GM21786 (cell line): ENCODE measurements at regions not wholly inside any gene's neighbourhood (a gene's known extent, or its start where the extent isn't known, plus 50 kb on each side); places are given as distances from the start of the nearest gene placed in this dataset.
"Not testable (repeated sequence)": the region's sequence is repeated elsewhere in the genome, so short reads cannot be mapped to it uniquely, and the experiment has no call there.

Source experiments
- ATAC-seq: cut with Tn5 transposase; IDR thresholded peaks from one replicate; pipeline ENCODE4 v1.9.1; 2021; ENCODE audit not compliant: unreplicated experiment

DNA sequence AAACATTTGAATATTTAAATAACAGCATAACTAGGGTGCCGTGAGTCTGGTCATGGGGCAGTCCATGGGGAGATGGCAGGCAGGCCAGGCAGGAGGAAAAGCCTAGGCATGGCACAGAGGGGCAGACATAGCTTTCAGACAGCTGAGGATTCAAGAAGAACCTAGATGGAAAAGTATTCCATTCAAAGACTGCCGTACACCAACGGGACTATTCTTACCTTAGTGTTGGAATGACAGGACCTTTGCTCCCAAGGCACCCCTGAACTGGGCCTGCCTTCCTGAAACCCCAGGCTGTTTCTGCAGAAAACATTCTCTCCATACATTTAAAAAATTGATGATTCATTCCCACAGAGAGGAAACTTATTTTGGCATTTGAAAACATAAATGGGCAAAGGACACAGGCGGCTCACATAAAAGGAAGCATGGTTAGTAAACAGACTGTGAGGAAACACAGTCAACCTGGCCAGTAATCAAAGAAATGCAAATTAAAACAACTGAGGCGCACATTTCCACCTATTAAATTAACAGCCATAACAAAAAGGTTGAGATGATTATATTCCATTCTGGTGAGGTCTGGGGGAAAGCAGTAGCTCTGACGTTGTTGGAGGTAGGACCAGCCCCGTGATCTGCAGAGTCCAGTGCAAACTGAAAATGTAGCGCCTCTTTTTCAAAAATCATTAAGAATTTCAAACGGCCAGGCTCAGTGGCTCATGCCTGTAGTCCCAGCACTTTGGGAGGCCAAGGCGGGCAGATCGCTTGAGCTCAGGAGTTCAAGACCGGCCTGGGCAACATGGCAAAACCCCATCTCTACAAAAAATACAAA, 71.3 kb upstream of the SMAD3 start:
- no peak for ATAC-seq

DNA sequence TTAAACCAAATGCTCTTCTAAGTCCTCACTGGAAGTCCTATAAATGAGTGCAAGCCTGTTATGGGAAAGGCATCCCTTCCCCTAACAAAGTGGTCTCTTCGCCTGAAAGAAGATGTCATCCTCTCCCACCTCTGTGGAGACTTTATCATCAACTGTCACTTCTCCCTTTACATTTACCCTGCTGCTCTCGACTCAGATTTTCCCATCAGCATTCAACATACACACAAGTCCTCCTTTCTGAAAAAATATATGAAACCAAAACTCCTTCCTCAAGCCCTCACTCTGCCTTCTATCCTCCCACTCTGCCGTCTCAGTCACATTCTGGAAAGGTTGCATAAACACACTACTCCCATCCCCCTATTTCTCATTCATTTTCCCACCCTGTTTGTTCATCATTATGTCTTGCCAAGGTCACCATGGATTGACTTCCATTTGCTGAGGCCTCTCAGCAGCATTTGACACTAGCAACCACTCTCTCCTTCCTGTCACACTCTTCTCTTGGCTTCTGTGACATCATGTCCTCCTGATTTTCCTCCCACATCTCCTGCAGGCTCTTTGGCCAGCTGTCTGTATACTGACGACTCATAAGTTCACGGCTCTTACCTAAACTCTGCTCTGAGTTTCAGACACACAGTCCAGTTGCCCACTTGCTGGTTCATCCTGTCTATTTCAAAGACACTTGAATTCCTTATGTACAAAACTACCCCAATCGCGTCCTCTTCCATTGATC, 70.3 kb upstream of the SMAD3 start:
- ATAC-seq: no peak

DNA sequence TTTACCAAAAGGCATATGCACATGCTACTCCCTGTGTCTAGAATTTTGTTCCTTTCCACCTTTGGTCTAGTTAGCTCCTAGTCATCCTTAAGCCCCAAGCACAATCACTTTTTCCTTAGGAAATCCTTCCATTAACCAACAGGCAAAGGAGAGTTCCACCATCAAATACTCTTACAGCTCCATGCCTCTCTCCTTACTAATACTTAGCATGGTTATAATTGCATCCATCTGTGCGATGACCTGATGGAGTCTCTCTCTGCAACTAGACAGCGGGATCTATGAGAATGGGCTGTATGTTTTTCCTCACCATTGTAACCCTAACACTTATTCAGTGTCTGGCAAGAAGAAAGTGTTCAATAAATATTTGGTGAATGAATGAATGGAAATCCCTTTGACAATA, 69.3 kb upstream of the SMAD3 start:
- no peak for ATAC-seq

DNA sequence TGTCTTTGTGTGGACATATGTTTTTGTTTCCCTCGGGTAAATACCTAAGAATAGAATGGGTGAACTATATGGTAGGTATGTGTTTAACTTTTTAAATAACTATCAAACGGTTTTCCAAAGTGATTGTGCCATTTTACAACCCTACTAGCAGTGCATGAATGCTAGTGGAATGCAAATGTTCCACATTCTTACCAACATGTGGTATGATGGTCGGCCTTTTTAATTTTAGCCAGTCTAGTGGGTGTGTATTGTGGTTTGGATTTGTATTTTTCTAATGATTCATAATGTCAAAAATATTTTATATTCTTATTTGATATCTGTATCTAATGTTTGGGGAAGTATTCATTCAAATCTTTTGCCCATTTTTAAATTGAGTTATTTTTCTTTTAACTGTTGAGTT, 68.2 kb upstream of the SMAD3 start:
- no peak for ATAC-seq

DNA sequence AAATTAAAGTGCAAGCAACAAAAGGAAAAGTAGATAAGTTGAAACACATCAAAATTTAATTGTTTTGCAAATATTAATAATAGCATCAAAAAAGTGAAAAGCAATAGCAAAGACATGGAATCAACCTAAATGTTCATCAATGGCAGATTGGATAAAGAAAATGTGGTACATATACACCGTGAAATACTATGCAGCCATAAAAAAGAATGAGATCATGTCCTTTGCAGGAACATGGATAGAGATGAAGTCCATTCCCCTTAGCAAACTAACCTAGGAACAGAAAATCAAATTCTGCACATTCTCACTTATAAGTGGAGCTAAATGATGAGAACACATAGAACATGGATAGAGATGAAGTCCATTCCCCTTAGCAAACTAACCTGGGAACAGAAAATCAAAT, 67.2 kb upstream of the SMAD3 start:
- ATAC-seq: not testable (repeated sequence)

DNA sequence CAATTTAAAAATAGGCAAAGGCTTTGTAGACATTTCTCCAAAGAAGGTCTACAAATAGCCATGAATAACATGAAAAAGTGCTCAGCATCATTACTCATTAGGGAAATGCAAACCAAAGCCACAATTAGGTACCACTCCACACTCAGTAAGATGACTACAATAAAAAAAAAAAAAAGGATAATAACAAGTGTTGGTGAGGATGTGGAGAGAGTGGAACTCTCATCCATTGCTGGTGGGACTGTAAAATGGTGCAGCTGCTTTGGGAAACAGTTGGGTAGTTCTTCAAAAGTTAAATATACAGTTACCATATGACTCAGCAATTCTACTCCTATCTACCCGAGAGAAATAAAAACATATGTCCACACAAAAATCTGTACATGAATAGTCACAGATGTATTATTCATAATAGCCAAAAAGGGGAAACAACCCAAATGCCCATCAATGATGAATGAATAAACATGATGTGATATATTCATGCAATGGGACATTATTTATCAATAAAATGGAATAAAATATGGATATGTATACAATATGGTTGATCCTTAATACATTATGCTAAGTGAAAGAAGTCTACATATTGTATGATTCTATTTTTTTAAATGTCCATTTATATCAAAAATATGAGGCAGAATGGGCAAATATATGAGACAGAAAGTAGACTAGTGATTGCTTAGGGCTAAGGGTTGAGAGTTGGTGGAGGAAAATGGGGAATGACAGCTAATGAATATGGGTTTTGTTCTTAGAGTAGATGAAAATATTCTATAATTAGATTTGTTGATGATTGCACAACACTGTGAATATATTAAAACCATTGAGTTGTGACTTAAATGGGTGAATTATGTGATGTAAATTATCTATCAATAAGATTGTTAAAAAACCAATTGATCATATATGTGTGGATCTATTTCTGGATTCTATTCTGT, 66.1 kb upstream of the SMAD3 start:
- no peak for ATAC-seq

DNA sequence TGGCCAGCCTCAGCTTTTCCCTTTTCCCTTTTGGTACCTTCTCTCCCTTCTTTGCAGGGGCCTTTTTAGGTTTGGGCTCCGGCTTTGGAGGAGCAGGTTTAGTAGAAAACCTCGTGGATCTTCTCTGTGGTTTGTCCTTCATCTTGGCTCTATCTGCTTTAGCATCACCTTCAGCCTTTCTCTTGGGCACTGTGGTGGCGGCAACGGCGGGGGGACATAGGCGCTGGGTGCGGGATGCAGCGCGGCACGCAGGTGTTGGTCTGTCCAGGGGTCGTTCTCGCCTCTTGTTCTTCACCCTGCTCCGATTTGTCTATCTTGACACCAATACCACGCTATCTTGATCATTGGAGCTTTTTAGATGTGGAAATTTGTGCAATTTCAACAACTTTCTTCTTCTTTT, 64.5 kb upstream of the SMAD3 start:
- ATAC-seq: no peak

DNA sequence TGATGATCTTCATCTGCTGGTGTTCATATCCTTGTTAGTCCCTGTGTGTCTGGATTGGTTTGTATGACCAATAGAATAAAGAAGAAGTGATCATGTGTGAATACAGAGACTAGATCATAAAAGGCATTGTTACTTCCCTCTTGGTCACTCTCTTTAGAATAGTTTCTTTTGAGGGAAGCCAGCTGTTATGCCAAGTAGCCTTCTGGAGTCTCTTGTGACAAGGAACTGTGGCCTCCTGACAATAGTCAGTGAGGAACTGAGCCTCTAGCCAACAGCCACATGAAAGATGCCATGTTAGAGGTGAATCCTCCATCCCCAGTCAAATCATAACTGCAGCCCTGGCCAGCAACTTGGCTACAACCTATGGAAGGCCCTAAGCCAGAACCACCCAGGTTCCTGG, 63.0 kb upstream of the SMAD3 start:
- ATAC-seq: no peak

DNA sequence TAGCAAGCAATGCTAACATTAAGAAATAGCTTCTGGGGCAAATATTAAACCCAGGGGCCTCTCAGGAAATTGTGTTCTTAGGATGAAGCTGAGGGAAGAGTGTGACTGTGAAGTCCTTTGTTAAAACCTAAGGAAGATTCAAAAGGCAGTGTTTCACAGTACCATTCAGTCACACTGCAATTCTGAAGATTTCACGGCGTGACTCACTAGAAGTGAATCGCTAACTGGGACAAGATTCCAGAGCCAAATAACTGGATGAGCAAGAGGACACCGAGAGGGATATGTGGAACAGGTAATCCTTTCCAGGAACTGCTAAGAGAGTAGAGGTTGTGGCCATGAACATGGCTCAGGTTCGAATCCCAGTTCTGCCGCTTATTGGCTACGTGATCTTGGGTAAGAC, 61.8 kb upstream of the SMAD3 start:
- ATAC-seq: no peak

DNA sequence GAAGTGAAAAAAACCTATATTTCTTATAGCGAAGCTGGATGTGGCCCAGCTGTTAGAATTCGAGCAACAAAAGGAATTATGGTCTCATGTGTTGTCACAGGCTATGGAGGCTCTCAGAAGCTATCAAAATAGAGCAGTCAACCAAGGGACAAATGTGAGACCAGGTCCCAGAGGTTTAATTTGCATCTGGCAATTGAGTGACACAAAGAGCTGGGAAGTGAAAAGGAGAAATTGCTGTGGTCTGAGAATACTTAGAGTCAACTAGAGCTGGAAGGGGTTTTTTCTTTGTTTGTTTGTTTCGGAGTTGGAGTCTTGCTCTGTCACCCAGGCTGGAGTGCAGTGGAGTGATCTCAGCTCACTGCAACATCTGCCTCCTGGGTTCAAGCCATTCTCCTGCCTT, 61.3 kb upstream of the SMAD3 start:
- ATAC-seq: no peak

DNA sequence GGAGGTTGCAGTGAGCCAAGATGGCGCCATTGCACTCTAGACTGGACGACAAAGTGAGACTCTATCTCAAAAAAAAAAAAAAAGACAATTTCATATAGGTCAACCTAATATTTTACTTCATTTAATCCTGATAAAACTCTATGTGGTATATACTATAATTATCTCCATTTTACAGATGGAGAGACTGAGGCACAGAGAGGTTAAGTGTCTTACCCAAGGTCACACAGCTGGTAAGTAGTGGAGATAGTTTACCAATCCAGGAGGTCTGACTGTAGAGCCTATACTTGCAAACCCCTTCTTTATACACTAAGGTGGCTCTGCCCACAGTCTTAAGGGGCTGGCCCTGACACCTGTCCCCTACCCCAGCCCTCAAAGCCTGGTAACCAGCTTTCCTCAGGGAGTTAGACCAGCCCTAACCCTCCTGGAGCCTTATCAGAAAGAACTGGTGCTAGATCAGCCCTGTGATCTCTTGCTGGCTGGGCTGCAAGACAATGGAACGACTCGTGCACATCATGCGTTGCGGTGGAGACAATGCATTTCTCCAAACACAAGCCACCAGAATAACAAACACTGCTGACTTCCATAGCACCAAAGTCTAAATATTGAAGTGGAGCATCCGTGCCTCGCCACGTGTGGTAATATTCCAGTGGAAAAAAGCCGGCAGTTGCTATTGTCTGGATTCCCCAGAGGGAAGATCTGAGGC, 60.0 kb upstream of the SMAD3 start:
- no peak for ATAC-seq

DNA sequence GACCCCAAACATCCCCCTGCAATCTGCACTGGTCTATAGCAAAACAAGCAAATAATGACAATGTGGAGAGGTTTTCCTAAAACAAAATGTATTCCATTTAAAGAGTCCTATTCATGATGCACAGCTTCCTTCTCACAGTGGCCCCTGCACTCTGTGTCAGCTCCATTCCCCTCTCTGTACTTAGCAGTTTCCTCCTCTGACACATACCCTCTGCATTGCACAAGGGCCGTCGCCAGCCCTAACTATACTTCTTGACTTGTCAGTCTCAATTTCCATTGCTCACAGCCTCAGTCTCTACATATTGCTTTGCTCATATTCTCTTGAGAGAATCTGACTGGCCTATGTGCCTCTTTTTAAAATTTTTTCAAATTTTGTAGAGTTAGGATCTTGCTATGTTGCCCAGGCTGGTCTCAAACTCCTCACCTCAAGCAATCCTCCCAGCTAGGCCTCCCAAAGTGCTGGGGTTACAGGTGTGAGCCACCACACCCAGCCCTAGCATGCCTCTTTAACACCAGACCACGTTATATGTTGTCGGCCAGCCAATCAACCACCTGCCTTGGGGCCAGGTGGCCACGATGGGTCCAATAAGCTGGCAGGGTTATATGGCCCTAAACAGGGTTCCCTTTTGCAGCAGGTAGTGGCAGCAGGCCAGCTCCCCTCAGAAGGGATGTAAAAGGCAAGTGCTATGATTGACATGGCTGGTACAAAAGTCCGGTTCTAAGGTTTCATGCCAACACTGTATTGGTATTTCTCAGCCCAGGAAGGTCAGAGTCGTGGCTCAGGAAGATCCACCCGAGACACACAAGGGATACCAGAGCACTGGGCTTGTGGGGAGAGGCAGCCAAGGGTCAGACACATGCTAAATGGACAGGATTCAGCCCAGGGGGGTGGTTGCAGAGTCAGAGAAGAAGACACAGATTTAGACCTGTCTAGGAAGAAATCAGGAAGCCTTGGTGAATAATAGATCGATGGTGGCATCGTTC, 59.0 kb upstream of the SMAD3 start:
- no peak for ATAC-seq

DNA sequence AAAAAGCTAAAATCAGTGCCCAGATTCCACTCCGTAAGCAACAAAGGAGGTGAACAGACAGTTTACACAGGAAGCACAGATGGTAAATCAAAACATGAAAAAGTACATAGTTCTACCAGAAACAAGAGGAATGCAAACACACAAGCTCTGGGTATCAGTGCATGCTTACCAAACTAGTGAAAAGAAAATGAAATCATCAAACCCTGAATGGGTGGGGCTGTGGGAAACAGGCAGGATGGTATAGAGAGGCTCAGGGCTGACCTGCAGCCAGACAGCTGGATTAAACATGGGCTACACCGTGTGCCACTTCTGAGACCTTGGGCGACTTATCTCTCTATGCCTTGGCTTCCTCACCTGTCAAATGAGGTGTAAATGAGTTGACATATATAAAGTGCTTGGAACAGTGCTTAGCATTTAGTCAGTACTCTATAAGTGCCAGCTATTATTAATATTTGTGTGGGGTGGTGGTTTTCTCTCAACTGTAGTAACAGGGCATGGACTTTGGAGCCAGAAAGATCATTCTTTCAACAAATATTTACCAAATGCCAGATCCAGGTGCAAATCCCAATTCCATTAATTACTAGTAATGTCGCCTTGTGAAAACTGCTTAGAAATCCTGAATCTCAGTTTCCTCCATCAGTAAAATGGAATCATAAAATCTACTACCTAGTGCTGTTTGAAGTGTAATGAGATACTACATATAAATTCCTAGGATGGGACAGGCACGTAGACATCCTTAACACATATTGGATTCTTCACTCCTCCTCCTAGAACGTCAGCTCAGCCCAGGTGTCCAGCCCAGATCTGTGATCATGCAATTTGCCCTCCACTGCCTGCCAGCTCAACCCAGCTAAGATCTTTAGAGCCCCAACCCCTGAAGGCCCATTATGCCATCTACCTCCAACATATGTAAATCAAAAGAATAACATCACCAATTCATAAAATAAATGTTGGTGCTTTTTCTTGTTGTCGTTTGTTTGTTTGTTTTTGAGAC, 55.5 kb upstream of the SMAD3 start:
- ATAC-seq: no peak

DNA sequence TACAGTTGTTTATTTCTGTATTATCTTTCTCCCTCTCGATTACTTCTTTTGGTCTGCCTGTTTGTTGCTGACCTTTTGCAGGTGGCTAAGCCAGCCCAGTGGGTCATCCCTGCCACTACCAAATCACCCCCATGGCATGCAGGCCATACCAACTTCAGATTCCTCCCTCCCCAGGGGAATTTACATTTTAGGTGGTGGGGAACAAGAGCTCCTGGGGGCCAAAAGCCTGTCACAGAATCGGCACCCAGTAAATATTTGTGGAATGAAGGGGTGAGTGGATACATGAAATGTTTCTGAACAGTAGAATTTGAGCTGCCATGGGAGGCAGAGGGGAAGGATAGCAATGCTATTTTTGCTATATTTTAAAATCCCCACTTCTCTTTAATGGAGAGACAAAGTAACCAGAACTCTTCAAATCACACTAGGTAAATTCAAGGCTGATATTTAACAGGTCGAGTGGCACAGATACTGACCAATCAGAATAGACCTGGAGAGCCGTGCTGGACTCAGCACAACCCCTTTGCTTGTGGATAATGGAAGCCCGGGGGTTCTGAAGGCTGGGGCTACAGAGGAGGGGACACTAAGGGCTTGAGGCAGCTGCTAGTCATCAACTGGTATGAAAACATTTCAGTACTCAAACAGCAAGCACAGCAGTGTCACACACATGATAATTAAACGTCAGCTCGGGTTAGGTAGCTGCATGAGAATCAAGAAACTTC, 54.3 kb upstream of the SMAD3 start:
- ATAC-seq: no peak

DNA sequence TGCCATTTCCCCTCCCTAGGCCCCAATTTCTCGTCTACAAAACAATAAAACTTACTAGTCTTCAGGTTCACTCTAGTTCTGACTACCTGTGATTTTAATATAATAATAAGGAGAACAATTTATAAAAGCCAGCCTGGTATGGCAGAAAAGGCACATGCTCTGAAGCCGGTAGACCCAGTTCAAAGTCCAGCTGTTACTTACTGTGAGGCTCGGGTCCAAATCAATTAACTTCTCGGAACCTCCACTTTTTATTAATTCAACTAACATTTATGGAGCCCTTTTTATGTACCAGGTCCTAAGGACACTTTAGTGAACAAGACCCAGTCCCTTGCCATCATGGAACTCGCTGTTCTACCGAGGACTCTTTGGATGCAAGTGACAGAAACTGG, 53.8 kb upstream of the SMAD3 start:
- ATAC-seq: no peak

DNA sequence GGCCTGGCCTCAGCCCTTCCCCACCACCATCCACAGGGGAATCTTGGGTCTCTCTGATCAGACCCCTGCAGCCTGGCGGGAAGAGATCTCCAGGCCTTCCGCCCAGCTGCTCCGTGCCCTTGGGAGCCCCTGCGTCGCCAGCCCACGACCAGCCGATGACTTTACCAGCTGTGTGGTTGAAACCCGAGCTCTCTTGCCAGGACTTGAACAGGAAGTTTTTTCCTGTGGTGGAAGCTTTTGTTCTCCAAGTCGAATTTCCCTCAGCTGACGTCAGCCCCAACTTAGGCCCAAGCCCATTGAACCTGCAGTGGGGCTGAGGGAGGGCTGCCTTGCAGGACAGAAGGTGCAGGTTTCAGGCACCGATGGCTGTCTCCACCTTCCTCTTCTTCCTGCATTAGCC, 51.7 kb upstream of the SMAD3 start:
- ATAC-seq: no peak
